ENCODE measurements at regions not wholly inside any gene's neighbourhood (a gene's known extent, or its start where the extent isn't known, plus 50 kb on each side); places are given as distances from the start of the nearest gene placed in this dataset.

GRCh38 chr5:54671681-54672080 is 154.1 kb downstream of the SNX18 start:
- TF ChIP-seq CTCF (IDR thresholded peaks at IDR 0.05; ENCODE audit: low read depth, low read length): no peak
- no peak for TF ChIP-seq EZH2phosphoT487 (IDR thresholded peaks at IDR 0.05; ENCODE audit: low read depth)

Measured in OCI-LY3 (cell line).